H9 (cell line): ENCODE measurements at regions not wholly inside any gene's neighbourhood (a gene's known extent, or its start where the extent isn't known, plus 50 kb on each side); places are given as distances from the start of the nearest gene placed in this dataset.

Experiments
- DNase-seq: peaks from one replicate; pipeline ENCODE4 v3.0.0-alpha.2; 2017
- H2AFZ ChIP-seq: one replicate; pipeline ENCODE4 v1.6.1; 2013; ENCODE audit warnings: mild to moderate bottlenecking, low read length, control low read depth, moderate library complexity
- H2AK5ac ChIP-seq: 2 replicates; pipeline ENCODE4 v1.6.1; 2013; ENCODE audit warnings: low read length, control low read depth, mixed read lengths; ENCODE audit not compliant: insufficient read length
- H2BK120ac ChIP-seq: one replicate; pipeline ENCODE4 v1.6.1; 2013; ENCODE audit warnings: low read depth, mild to moderate bottlenecking, low read length, control low read depth, inconsistent platforms; ENCODE audit not compliant: poor library complexity, severe bottlenecking
- H2BK12ac ChIP-seq: 2 replicates; pipeline ENCODE4 v1.6.1; 2013; ENCODE audit warnings: low read length, control low read depth, mixed read lengths, low read depth; ENCODE audit not compliant: insufficient read length
- H2BK15ac ChIP-seq: 2 replicates; pipeline ENCODE4 v1.6.1; 2013; ENCODE audit warnings: low read depth, low read length, control low read depth
- H2BK20ac ChIP-seq: one replicate; pipeline ENCODE4 v1.6.1; 2013; ENCODE audit warnings: low read depth, mild to moderate bottlenecking, low read length, control low read depth, inconsistent platforms; ENCODE audit not compliant: poor library complexity, severe bottlenecking
- H2BK5ac ChIP-seq: 2 replicates; pipeline ENCODE4 v1.6.1; 2013; ENCODE audit warnings: low read length, control low read depth, mixed read lengths; ENCODE audit not compliant: insufficient read length
- H3K14ac ChIP-seq: 2 replicates; pipeline ENCODE4 v1.6.1; 2013; ENCODE audit warnings: low read length, control low read depth; ENCODE audit not compliant: insufficient read depth
- H3K18ac ChIP-seq: 2 replicates; pipeline ENCODE4 v1.6.1; 2013; ENCODE audit warnings: low read depth, mild to moderate bottlenecking, mixed read lengths, low read length, control low read depth; ENCODE audit not compliant: insufficient read length
- H3K23ac ChIP-seq: 2 replicates; pipeline ENCODE4 v1.6.1; 2013; ENCODE audit warnings: low read length, control low read depth, mixed read lengths, low read depth; ENCODE audit not compliant: insufficient read length
- H3K23me2 ChIP-seq: 2 replicates; pipeline ENCODE4 v1.6.1; 2013; ENCODE audit warnings: low read depth, mild to moderate bottlenecking, mixed read lengths, low read length, control low read depth; ENCODE audit not compliant: insufficient read length, poor library complexity, severe bottlenecking
- H3K27ac ChIP-seq: 2 replicates; pipeline ENCODE4 v1.5.1; 2013; ENCODE audit warnings: low read length, control low read depth, mixed read lengths, low read depth; ENCODE audit not compliant: insufficient read length
- H3K27me3 ChIP-seq: 2 replicates; pipeline ENCODE4 v1.6.1; 2013; ENCODE audit warnings: low read length, control low read depth, inconsistent platforms; ENCODE audit not compliant: insufficient read depth
- H3K4ac ChIP-seq: 2 replicates; pipeline ENCODE4 v1.6.1; 2013; ENCODE audit warnings: low read depth, mild to moderate bottlenecking, control low read depth, inconsistent platforms, low read length, moderate library complexity
- H3K4me1 ChIP-seq: 2 replicates; pipeline ENCODE4 v1.6.1; 2013; ENCODE audit warnings: low read length, control low read depth, inconsistent platforms; ENCODE audit not compliant: insufficient read depth
- H3K4me2 ChIP-seq: 2 replicates; pipeline ENCODE4 v1.6.1; 2013; ENCODE audit warnings: low read length, control low read depth, mixed read lengths; ENCODE audit not compliant: insufficient read length, insufficient read depth
- H3K56ac ChIP-seq: 2 replicates; pipeline ENCODE4 v1.6.1; 2013; ENCODE audit warnings: low read depth, mild to moderate bottlenecking, mixed read lengths, low read length, control low read depth; ENCODE audit not compliant: insufficient read length
- H3K79me1 ChIP-seq: 2 replicates; pipeline ENCODE4 v1.6.1; 2013; ENCODE audit warnings: low read depth, mild to moderate bottlenecking, moderate library complexity, low read length, control low read depth, inconsistent platforms; ENCODE audit not compliant: insufficient read depth, poor library complexity, severe bottlenecking
- H3K79me2 ChIP-seq: 2 replicates; pipeline ENCODE4 v1.6.1; 2013; ENCODE audit warnings: low read length, control low read depth, inconsistent platforms; ENCODE audit not compliant: insufficient read depth
- H3K9ac ChIP-seq: 2 replicates; pipeline ENCODE4 v1.6.1; 2013; ENCODE audit warnings: low read length, control low read depth, mixed read lengths; ENCODE audit not compliant: insufficient read length; ENCODE audit errors: extremely low read depth
- H3K9me3 ChIP-seq: one replicate; pipeline ENCODE4 v1.6.1; 2013; ENCODE audit warnings: low read depth, low read length, inconsistent platforms; ENCODE audit not compliant: control insufficient read depth
- H3T11ph ChIP-seq: one replicate; pipeline ENCODE4 v1.6.1; 2013; ENCODE audit warnings: mild to moderate bottlenecking, low read length, control low read depth, inconsistent platforms
- H4K20me1 ChIP-seq: one replicate; pipeline ENCODE4 v1.6.1; 2013; ENCODE audit not compliant: control insufficient read depth, insufficient read length, insufficient read depth
- H4K5ac ChIP-seq: 2 replicates; pipeline ENCODE4 v1.6.1; 2013; ENCODE audit warnings: low read depth, mild to moderate bottlenecking, mixed read lengths, low read length, control low read depth; ENCODE audit not compliant: insufficient read length
- H4K8ac ChIP-seq: replicated peaks from 2 replicates; pipeline ENCODE4 v1.6.1; 2013; ENCODE audit warnings: low read length, control low read depth, mixed read lengths, low read depth; ENCODE audit not compliant: insufficient read length
- H4K91ac ChIP-seq: 2 replicates; pipeline ENCODE4 v1.6.1; 2013; ENCODE audit warnings: low read depth, mild to moderate bottlenecking, moderate library complexity, mixed read lengths, low read length, control low read depth; ENCODE audit not compliant: insufficient read length
- H3K27ac Mint-ChIP-seq, 3 experiments: 2 replicates in 2 of 3; 3 replicates in 1 of 3; pipeline ENCODE4 v1.8.0; 2020 to 2021; ENCODE audit warnings: mixed read lengths in 3 of 3, mild to moderate bottlenecking in 1 of 3, moderate library complexity in 1 of 3
- H3K27me3 Mint-ChIP-seq: 2 replicates; pipeline ENCODE4 v1.8.0; 2021; ENCODE audit warnings: low read depth, mild to moderate bottlenecking, moderate library complexity, mixed read lengths
- H3K36me3 Mint-ChIP-seq, 3 experiments: 2 replicates in 2 of 3; 3 replicates in 1 of 3; pipeline ENCODE4 v1.8.0; 2020 to 2021; ENCODE audit warnings: low read depth in 3 of 3, mixed read lengths in 3 of 3; ENCODE audit not compliant: insufficient read depth in 1 of 3
- H3K4me1 Mint-ChIP-seq, 2 experiments: 2 replicates each; pipeline ENCODE4 v1.8.0; 2020; ENCODE audit warnings: mixed read lengths in 2 of 2
- H3K4me3 Mint-ChIP-seq, 2 experiments: 2 replicates in 1 of 2; 3 replicates in 1 of 2; pipeline ENCODE4 v1.8.0; 2020 to 2021; ENCODE audit warnings: mild to moderate bottlenecking in 2 of 2, mixed read lengths in 2 of 2, moderate library complexity in 1 of 2
- H3K9me3 Mint-ChIP-seq, 2 experiments: 2 replicates in 1 of 2; 3 replicates in 1 of 2; pipeline ENCODE4 v1.8.0; 2020; ENCODE audit warnings: mild to moderate bottlenecking in 2 of 2, mixed read lengths in 2 of 2, moderate library complexity in 1 of 2
- CTCF ChIP-seq: fragments of 200-600 bp; sonication (generic); conservative IDR thresholded peaks from 3 replicates; pipeline ENCODE4 v1.8.0; 2021; ENCODE audit warnings: antibody characterized with exemption, mild to moderate bottlenecking
- WGBS: extraction: QIAGEN DNeasy Blood & Tissue Kit; methylation state at CpG from one replicate; pipeline ENCODE4 v1.1.7; 2013; ENCODE audit warnings: missing lambda C conversion rate, low lambda C conversion rate, mixed read lengths; ENCODE audit not compliant: insufficient read length; ENCODE audit errors: extremely low coverage; 5-methylcytosine and 5-hydroxymethylcytosine counted together

GRCh38 chr1:68625624-68626023, 128.7 kb upstream of the DEPDC1 start:
- Histone ChIP-seq H3K9ac (no peak overlapping the region), H2BK120ac (no peak overlapping the region), H2AK5ac (no peak overlapping the region), H3K56ac (no peak overlapping the region), H2AFZ (no peak overlapping the region), H3K23ac (no peak overlapping the region), H3K79me2 (no peaks in the 10 kb centered on the region), H3K14ac (no peak overlapping the region), H3T11ph (no peak overlapping the region), H3K9me3 (no peaks in the 10 kb centered on the region), H2BK20ac (no peak overlapping the region), H3K23me2 (no peaks in the 10 kb centered on the region), H3K27me3 (no peaks in the 10 kb centered on the region), H3K79me1 (no peaks in the 10 kb centered on the region), H4K8ac (no peak overlapping the region), H4K20me1 (no peaks in the 10 kb centered on the region), H3K27ac (no peak overlapping the region), H3K4me2 (no peak overlapping the region), H2BK12ac (no peak overlapping the region), H4K5ac (no peak overlapping the region), H4K91ac (no peak overlapping the region), H2BK5ac (no peak overlapping the region), H3K4me1 (no peaks in the 10 kb centered on the region), H3K4ac (no peak overlapping the region), H2BK15ac (no peak overlapping the region), H3K18ac (no peak overlapping the region)
- H3K36me3 Mint-ChIP-seq, result peaks cover 3 to 23% (median 13%) of the 10 kb centered on the region in 3 experiments
- H3K27ac Mint-ChIP-seq, result no peak overlapping the region
- no peaks in the 10 kb centered on the region; the same call in 1 of the 2 replicates for H3K27me3 Mint-ChIP-seq
- peaks cover 6 to 7% of the 10 kb centered on the region in 2 experiments for H3K4me1 Mint-ChIP-seq
- WGBS, result no CpG with 5 or more reads among the region's 1 CpG
- DNase-seq, result no peak
- H3K4me3 Mint-ChIP-seq, result no peak overlapping the region
- H3K9me3 Mint-ChIP-seq, result peaks cover 18 to 23% of the 10 kb centered on the region in 2 experiments
- no peak for TF ChIP-seq CTCF
